ENCODE measurements at regions not wholly inside any gene's neighbourhood (a gene's known extent, or its start where the extent isn't known, plus 50 kb on each side); places are given as distances from the start of the nearest gene placed in this dataset.
"Not testable (repeated sequence)": the region's sequence is repeated elsewhere in the genome, so short reads cannot be mapped to it uniquely, and the experiment has no call there.

DNA sequence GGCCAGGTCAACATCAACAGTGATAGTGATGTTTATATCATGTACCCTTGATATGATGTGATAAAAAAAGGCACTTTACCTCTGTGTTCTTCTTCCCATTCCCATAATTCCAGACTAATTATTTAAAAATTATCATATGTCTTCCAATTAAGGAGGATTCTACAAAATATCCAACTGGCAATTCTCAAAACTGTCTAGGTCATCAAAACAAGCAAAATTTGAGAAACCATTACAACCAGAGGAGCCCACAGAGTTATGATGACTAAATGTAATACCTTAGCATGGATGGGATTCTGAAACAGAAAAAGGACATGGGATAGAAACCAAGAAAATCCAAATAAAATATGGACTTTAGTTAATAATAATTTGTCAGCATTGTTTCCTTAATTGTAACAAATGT, 428.6 kb upstream of the AMOT start:
- peaks cover 73% of the 10 kb centered on the region for H3K27me3 ChIP-seq
- no peak overlapping the region for H3K4me3 ChIP-seq
- H3K4me2 ChIP-seq: no peak overlapping the region
- no peak overlapping the region for H3K27ac ChIP-seq
- no peak overlapping the region for H3K9ac ChIP-seq
- H3K9me3 ChIP-seq: no peaks in the 10 kb centered on the region
- TF ChIP-seq Cebpa-rat (IDR thresholded peaks at IDR 0.05): no peak
- no peaks in the 10 kb centered on the region for H3K36me3 ChIP-seq
- no peaks in the 10 kb centered on the region for H4K20me1 ChIP-seq
- no peaks in the 10 kb centered on the region for H3K4me1 ChIP-seq

- Histone ChIP-seq H3K4me2 (no peak overlapping the region), H3K36me3 (no peaks in the 10 kb centered on the region), H3K27ac (no peak overlapping the region), H3K27me3 (peaks cover 88% of the 10 kb centered on the region), H3K4me3 (no peak overlapping the region), H3K9me3 (no peaks in the 10 kb centered on the region), H3K4me1 (no peaks in the 10 kb centered on the region), H3K9ac (no peak overlapping the region), H4K20me1 (no peaks in the 10 kb centered on the region)
- TF ChIP-seq Cebpa-rat (IDR thresholded peaks at IDR 0.05): no peak
These were observed 419.8 kb upstream of the AMOT start for GRCh38 chrX:113260474-113260873.

DNA sequence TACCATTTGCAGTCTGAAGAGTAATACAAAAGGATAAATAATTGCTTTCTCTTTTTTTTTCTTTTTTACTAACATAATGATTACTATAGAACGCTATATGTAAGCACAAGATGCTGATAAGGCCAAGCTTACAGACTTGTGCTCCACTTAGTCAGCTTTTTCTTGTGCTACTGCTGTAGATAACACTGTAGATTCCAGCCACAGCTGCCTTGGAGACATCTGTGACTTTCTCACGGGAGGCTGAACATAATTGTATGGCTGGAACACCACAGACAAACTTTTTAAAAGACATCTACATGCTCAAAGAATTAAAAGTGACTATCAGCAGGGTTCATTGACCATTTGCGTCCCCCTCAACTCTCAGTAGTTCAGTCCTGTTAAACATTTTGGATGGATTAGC, 381.7 kb upstream of the AMOT start:
- H3K9ac ChIP-seq: no peak overlapping the region
- no peak overlapping the region for H3K4me3 ChIP-seq
- H3K4me2 ChIP-seq: no peak overlapping the region
- H4K20me1 ChIP-seq: no peaks in the 10 kb centered on the region
- peaks cover 6% of the 10 kb centered on the region; the same call in 1 of the 2 replicates for H3K9me3 ChIP-seq
- H3K27ac ChIP-seq: no peak overlapping the region
- H3K27me3 ChIP-seq: peaks cover 80% of the 10 kb centered on the region
- no peaks in the 10 kb centered on the region for H3K36me3 ChIP-seq
- TF ChIP-seq Cebpa-rat (IDR thresholded peaks at IDR 0.05): no peak
- no peaks in the 10 kb centered on the region for H3K4me1 ChIP-seq

DNA sequence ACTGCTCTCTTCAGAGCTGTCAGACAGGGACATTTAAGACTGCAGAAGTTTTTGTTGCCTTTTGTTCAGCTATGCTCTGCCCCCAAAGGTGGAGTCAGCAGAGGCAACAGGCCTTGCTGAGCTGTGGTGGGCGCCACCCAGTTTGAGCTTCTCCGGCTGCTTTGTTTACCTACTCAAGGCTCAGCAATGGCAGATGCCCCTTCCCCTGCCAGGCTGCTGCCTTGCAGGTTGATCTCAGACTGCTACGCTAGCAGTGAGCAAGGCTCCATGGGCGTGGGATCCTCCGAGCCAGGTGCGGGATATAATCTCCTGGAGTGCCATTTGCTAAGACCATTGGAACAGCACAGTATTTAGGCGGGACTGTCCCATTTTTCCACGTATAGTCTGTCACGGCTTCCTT, 371.4 kb upstream of the AMOT start:
- no peak overlapping the region for H3K27ac ChIP-seq
- H3K4me3 ChIP-seq: no peak overlapping the region
- H3K9me3 ChIP-seq: peaks cover 2% of the 10 kb centered on the region; the same call in 1 of the 2 replicates
- no peaks in the 10 kb centered on the region for H4K20me1 ChIP-seq
- H3K27me3 ChIP-seq: peaks cover 73% of the 10 kb centered on the region
- no peaks in the 10 kb centered on the region for H3K4me1 ChIP-seq
- no peaks in the 10 kb centered on the region for H3K36me3 ChIP-seq
- TF ChIP-seq Cebpa-rat (IDR thresholded peaks at IDR 0.05): no peak
- no peak overlapping the region for H3K9ac ChIP-seq
- H3K4me2 ChIP-seq: no peak overlapping the region

- no peak overlapping the region for H3K9ac ChIP-seq
- no peaks in the 10 kb centered on the region for H3K36me3 ChIP-seq
- H3K27me3 ChIP-seq: peaks cover 70% of the 10 kb centered on the region
- no peak overlapping the region for H3K27ac ChIP-seq
- H4K20me1 ChIP-seq: no peaks in the 10 kb centered on the region
- no peak overlapping the region for H3K4me3 ChIP-seq
- H3K9me3 ChIP-seq: no peaks in the 10 kb centered on the region
- TF ChIP-seq Cebpa-rat (IDR thresholded peaks at IDR 0.05): no peak
- H3K4me1 ChIP-seq: no peaks in the 10 kb centered on the region
- no peak overlapping the region for H3K4me2 ChIP-seq
These were observed 362.0 kb upstream of the AMOT start for GRCh38 chrX:113202601-113203000.

DNA sequence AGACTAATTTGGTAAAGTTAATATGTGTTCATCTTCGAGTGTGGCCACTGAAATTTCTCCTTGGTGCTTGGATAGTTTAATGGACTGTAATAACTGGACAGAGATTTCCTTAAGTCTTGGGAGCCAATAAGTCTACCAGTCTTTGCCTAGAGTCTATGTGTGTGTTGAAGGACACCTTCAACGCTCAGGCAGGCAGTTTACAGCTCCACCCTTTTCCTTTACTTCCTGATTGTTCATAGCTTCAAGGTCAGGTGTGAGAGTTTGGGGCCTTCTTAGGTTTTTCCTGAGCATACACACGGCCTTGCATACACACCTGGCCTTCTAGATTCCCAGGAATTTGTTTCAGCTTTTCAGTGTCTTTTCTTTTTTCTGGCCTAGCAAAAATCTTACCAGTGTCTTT, 355.3 kb upstream of the AMOT start:
- Histone ChIP-seq H4K20me1 (no peaks in the 10 kb centered on the region), H3K9me3 (peaks cover 9% of the 10 kb centered on the region; the same call in 1 of the 2 replicates), H3K27me3 (peaks cover 86% of the 10 kb centered on the region), H3K36me3 (no peaks in the 10 kb centered on the region), H3K4me3 (no peak overlapping the region), H3K9ac (no peak overlapping the region), H3K27ac (no peak overlapping the region), H3K4me1 (no peaks in the 10 kb centered on the region), H3K4me2 (no peak overlapping the region)
- TF ChIP-seq Cebpa-rat (IDR thresholded peaks at IDR 0.05): no peak

DNA sequence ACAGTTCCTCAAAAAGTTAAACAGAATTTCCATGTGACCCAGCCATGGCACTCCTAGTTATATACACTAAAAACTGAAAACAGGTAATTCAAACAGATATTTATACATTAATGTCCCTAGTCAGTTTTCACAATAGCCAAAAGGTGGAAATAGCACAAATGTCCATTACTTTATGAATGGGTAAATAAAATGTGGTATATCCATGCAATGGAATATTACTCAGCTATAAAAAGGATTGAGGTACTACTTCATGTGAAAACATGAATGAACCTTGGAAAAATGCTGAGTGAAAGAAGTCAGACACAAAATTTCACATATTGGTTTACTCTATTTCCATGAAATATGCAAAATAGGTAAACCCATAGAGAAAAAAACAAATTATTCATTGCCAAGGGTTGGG, 351.8 kb upstream of the AMOT start:
- Histone ChIP-seq H3K9ac (no peak overlapping the region), H3K36me3 (no peaks in the 10 kb centered on the region), H3K27ac (no peak overlapping the region), H3K4me1 (no peaks in the 10 kb centered on the region), H3K9me3 (peaks cover 9% of the 10 kb centered on the region; the same call in 1 of the 2 replicates), H3K4me3 (no peak overlapping the region), H3K27me3 (peaks cover 87% of the 10 kb centered on the region), H4K20me1 (no peaks in the 10 kb centered on the region), H3K4me2 (no peak overlapping the region)
- no peak for TF ChIP-seq Cebpa-rat (IDR thresholded peaks at IDR 0.05)

DNA sequence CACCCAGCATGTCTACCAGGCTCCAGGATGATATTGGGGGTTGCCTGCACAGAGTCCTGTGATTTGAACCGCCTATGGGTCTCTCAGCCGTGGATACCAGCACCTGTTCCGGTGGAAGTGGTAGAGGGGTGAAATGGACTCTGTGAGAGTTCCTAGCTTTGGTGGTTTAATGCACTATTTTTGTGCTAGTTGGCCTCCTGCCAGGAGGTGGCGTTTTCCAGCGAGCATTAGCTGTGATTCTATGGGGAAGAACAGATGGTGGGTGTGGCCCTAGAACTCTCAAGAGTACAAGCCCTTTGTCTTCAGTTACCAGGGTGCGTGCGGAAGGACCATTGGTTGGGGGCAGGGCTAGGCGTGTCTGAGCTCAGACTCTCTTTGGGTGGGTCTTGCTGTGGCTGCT, 316.9 kb upstream of the AMOT start:
- TF ChIP-seq Cebpa-rat (IDR thresholded peaks at IDR 0.05): no peak
- H3K4me1 ChIP-seq: no peaks in the 10 kb centered on the region
- H3K4me3 ChIP-seq: no peak overlapping the region
- H3K4me2 ChIP-seq: no peak overlapping the region
- peaks cover 15% of the 10 kb centered on the region for H3K9me3 ChIP-seq
- H3K36me3 ChIP-seq: no peaks in the 10 kb centered on the region
- H3K27ac ChIP-seq: no peak overlapping the region
- H3K9ac ChIP-seq: no peak overlapping the region
- H3K27me3 ChIP-seq: peaks cover 66% of the 10 kb centered on the region
- no peaks in the 10 kb centered on the region for H4K20me1 ChIP-seq

- H3K36me3 ChIP-seq, H3K4me2 ChIP-seq, H3K4me1 ChIP-seq, H4K20me1 ChIP-seq, H3K4me3 ChIP-seq, H3K9ac ChIP-seq, H3K27ac ChIP-seq: not testable (repeated sequence)
- Histone ChIP-seq H3K27me3 (peaks cover 61% of the 10 kb centered on the region), H3K9me3 (peaks cover 15% of the 10 kb centered on the region)
These were observed 313.7 kb upstream of the AMOT start for GRCh38 chrX:113154315-113154714.

DNA sequence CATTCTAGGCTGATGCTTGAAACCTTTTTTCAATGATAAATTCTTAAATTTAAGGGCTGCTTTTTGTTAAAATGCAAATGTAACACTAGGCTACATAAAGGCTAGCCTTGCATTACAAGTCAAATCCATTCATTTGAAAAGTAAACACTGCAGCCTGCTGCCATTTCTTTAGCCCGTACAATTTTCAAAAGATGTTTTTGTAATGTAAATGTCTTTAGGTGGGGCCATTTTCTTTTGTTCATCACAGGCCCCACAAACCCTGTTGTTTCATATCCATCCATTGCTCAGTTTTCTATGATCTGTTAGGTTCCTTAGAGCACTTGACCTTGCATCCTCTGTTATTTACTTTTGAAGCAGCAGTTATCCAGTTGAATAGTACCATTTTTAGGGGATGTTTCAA, 296.2 kb upstream of the AMOT start:
- H3K36me3 ChIP-seq: no peaks in the 10 kb centered on the region
- no peak for TF ChIP-seq Cebpa-rat (IDR thresholded peaks at IDR 0.05)
- H3K27me3 ChIP-seq: peaks cover 50% of the 10 kb centered on the region
- H3K4me3 ChIP-seq: no peak overlapping the region
- no peaks in the 10 kb centered on the region for H3K4me1 ChIP-seq
- H3K9ac ChIP-seq: no peak overlapping the region
- no peaks in the 10 kb centered on the region for H4K20me1 ChIP-seq
- peaks cover 5% of the 10 kb centered on the region; the same call in 1 of the 2 replicates for H3K9me3 ChIP-seq
- no peak overlapping the region for H3K4me2 ChIP-seq
- H3K27ac ChIP-seq: no peak overlapping the region

- H3K27me3 ChIP-seq: peaks cover 71% of the 10 kb centered on the region
- TF ChIP-seq Cebpa-rat (IDR thresholded peaks at IDR 0.05): no peak
- no peak overlapping the region for H3K4me2 ChIP-seq
- H3K9ac ChIP-seq: no peak overlapping the region
- H4K20me1 ChIP-seq: no peaks in the 10 kb centered on the region
- peaks cover 2% of the 10 kb centered on the region; the same call in 1 of the 2 replicates for H3K9me3 ChIP-seq
- H3K4me3 ChIP-seq: no peak overlapping the region
- no peaks in the 10 kb centered on the region for H3K4me1 ChIP-seq
- no peak overlapping the region for H3K27ac ChIP-seq
- H3K36me3 ChIP-seq: no peaks in the 10 kb centered on the region
These were observed 292.7 kb upstream of the AMOT start for GRCh38 chrX:113133316-113133715.
